OCI-LY7 (cell line): ENCODE measurements at regions not wholly inside any gene's neighbourhood (a gene's known extent, or its start where the extent isn't known, plus 50 kb on each side); places are given as distances from the start of the nearest gene placed in this dataset.

Experiments used
- BruUV-seq: library from RNA; stranded (reverse); fragments of 400-500 nt; replicated peaks from 2 replicates; lab custom pipeline; 2021; lab: Mats Ljungman, UMichigan
- CTCF ChIA-PET: fragments of 300-600 bp; sonication (Branson Sonifier 250); formaldehyde crosslinking; loops from one replicate; lab custom pipeline; 2022; ENCODE audit warnings: antibody characterized with exemption; ENCODE audit not compliant: unreplicated experiment; lab: Charles Lee
- POLR2A ChIA-PET: fragments of 300-600 bp; sonication (Branson Sonifier 250); formaldehyde crosslinking; loops from one replicate; lab custom pipeline; 2022; ENCODE audit warnings: antibody characterized with exemption; lab: Charles Lee
- DNase-seq: peaks from one replicate; pipeline ENCODE4 v3.0.0-alpha.2; 2015; ENCODE audit warnings: low spot score
- H2AFZ ChIP-seq: fragments of 200-600 bp; sonication (generic), shearing (Covaris generic); 2 replicates; pipeline ENCODE4 v1.6.1; 2014; ENCODE audit warnings: mild to moderate bottlenecking, antibody characterized with exemption, low read length, moderate library complexity
- H3K27ac ChIP-seq: fragments of 200-600 bp; sonication (generic); 2 replicates; pipeline ENCODE4 v1.5.1; 2014; ENCODE audit warnings: mixed run types, low read depth, mild to moderate bottlenecking, moderate library complexity, low read length, inconsistent platforms; ENCODE audit not compliant: poor library complexity, severe bottlenecking
- H3K36me3 ChIP-seq: fragments of 200-600 bp; sonication (generic); 2 replicates; pipeline ENCODE4 v1.6.1; 2014; ENCODE audit warnings: mild to moderate bottlenecking, antibody characterized with exemption, low read length, moderate library complexity, mixed read lengths; ENCODE audit not compliant: insufficient read depth
- H3K4me1 ChIP-seq: fragments of 200-600 bp; sonication (generic); 2 replicates; pipeline ENCODE4 v1.5.1; 2014; ENCODE audit warnings: mild to moderate bottlenecking, low read length; ENCODE audit not compliant: insufficient read depth, poor library complexity, severe bottlenecking
- H3K4me2 ChIP-seq: fragments of 200-600 bp; sonication (generic); 2 replicates; pipeline ENCODE4 v1.6.1; 2014; ENCODE audit warnings: mild to moderate bottlenecking, low read length
- H3K4me3 ChIP-seq: fragments of 200-600 bp; sonication (generic); 2 replicates; pipeline ENCODE4 v1.5.1; 2014; ENCODE audit warnings: mild to moderate bottlenecking, low read depth, low read length; ENCODE audit not compliant: poor library complexity, severe bottlenecking
- H3K79me2 ChIP-seq: fragments of 200-600 bp; sonication (generic); 2 replicates; pipeline ENCODE4 v1.6.1; 2016; ENCODE audit warnings: low read depth, mild to moderate bottlenecking, low read length, moderate library complexity, mixed read lengths; ENCODE audit not compliant: insufficient read depth
- H3K9me2 ChIP-seq: fragments of 200-600 bp; sonication (generic); 2 replicates; pipeline ENCODE4 v1.6.1; 2016; ENCODE audit warnings: mild to moderate bottlenecking, low read length, mixed read lengths; ENCODE audit not compliant: insufficient read depth
- H3K9me3 ChIP-seq: fragments of 200-600 bp; sonication (generic); 2 replicates; pipeline ENCODE4 v1.6.1; 2014; ENCODE audit warnings: mild to moderate bottlenecking, mixed run types, low read length, mixed read lengths
- H4K20me1 ChIP-seq: fragments of 200-600 bp; sonication (generic); 2 replicates; pipeline ENCODE4 v1.6.1; 2014; ENCODE audit warnings: mild to moderate bottlenecking, antibody characterized with exemption, low read length, moderate library complexity, mixed read lengths; ENCODE audit not compliant: insufficient read depth
- EZH2phosphoT487 ChIP-seq: fragments of 200-600 bp; sonication (generic); IDR thresholded peaks from 2 replicates; pipeline ENCODE4 v1.6.1; 2018; ENCODE audit warnings: low read depth, borderline replicate concordance, mild to moderate bottlenecking, mixed run types, antibody characterized with exemption, low read length, moderate library complexity, mixed read lengths
- intact Hi-C: fragments of 100-400 bp; cut with micrococcal nuclease; formaldehyde crosslinking; loops from one replicate; pipeline ENCODE4 v1.10.0; 2022; ENCODE audit not compliant: unreplicated experiment
- TF ChIP-seq, protein P1 (sequence below): fragments of 200-600 bp; sonication (generic); conservative IDR thresholded peaks from 2 replicates; pipeline ENCODE4 v1.5.1; 2014; ENCODE audit warnings: mild to moderate bottlenecking, antibody characterized with exemption, low read length, moderate library complexity, mixed read lengths

DNA sequence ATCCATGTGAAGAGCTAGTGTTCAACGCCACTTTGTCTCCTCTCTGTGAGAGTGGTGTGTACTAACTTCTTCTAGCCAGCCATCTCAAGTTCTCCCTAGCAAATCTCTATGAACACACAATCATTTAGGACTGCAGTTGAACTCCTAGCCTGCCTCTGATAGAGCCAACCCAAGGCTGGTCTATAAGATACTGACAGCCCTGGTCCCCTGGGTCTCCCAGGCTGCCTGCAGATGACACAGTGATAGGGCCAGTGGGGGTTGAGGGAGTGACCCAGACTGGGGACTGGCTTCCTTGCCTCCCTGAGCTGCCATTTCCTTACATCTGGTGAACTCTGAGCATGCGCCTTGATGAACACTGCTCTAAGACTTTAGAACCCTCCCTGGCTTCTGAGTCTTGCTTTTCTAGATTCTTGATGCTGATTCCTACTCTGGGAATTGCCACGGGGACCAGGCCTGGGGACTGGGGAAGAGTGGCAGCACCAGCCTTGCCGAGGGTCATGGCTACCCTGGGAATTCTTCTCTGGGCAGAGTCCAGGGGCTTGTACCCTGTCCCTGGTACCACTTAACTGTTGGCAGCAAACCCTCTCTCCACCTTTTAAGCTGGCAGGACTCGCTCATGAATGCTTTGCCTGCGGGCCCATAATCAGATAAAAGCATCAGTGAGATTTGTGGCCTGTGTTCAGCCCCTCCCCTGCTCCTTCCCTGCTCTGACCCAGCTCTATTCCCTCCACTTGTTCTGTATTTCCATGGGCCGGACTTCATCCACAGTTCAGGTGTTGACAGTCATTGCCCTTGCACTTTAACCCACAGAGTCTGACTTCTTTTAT lies 130.8 kb upstream of the CHD6 start:
- Histone ChIP-seq H3K79me2 (no peaks in the 10 kb centered on the region), H3K4me3 (no peak overlapping the region), H2AFZ (no peak overlapping the region), H3K4me2 (no peak overlapping the region), H3K9me3 (no peaks in the 10 kb centered on the region), H4K20me1 (no peaks in the 10 kb centered on the region), H3K9me2 (no peaks in the 10 kb centered on the region), H3K36me3 (no peaks in the 10 kb centered on the region), H3K27ac (no peak overlapping the region), H3K4me1 (no peaks in the 10 kb centered on the region)
- BruUV-seq, result no TSS peak
- CTCF ChIA-PET, result interaction anchor here (0.5 kb wide), 1 partner anchor 439 kb away, joined by 3 read pairs; no protein-coding TSS in a partner anchor
- POLR2A ChIA-PET, result no interaction called here
- intact Hi-C loops, result no loop called here
- TF ChIP-seq, protein P1, sequence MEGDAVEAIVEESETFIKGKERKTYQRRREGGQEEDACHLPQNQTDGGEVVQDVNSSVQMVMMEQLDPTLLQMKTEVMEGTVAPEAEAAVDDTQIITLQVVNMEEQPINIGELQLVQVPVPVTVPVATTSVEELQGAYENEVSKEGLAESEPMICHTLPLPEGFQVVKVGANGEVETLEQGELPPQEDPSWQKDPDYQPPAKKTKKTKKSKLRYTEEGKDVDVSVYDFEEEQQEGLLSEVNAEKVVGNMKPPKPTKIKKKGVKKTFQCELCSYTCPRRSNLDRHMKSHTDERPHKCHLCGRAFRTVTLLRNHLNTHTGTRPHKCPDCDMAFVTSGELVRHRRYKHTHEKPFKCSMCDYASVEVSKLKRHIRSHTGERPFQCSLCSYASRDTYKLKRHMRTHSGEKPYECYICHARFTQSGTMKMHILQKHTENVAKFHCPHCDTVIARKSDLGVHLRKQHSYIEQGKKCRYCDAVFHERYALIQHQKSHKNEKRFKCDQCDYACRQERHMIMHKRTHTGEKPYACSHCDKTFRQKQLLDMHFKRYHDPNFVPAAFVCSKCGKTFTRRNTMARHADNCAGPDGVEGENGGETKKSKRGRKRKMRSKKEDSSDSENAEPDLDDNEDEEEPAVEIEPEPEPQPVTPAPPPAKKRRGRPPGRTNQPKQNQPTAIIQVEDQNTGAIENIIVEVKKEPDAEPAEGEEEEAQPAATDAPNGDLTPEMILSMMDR, result no peak
- no peak for TF ChIP-seq EZH2phosphoT487
- DNase-seq, result no peak

DNA sequence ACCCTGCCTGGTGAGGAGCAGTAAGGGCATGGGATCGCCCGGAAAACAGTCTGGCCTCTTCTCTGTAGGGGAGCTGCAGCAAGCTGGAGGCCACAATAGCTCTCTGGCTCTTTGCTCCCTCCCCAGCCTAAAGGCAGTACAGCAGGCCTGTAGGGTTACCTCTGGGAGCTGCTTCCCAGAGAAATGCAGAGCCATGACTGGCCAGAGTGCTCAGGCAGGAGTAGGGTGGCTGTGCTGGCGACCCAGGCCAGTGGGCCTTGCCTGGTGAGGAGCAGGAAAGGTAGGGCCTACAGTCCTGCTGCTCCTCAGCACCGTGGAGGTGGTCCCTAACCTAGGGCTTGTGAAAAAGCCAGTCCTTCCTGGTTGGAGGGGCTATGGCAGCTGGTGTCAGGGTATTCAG lies 129.9 kb upstream of the CHD6 start:
- no peaks in the 10 kb centered on the region for H3K4me1 ChIP-seq
- CTCF ChIA-PET, result no interaction called here
- no TSS peak for BruUV-seq

More for the DNA sequence above, 129.9 kb upstream of the CHD6 start:
- Histone ChIP-seq H3K9me3 (no peaks in the 10 kb centered on the region), H3K79me2 (no peaks in the 10 kb centered on the region), H3K36me3 (no peaks in the 10 kb centered on the region), H3K27ac (no peak overlapping the region), H3K4me2 (no peak overlapping the region), H3K9me2 (no peaks in the 10 kb centered on the region), H2AFZ (no peak overlapping the region), H3K4me3 (no peak overlapping the region), H4K20me1 (no peaks in the 10 kb centered on the region)
- POLR2A ChIA-PET, result no interaction called here
- TF ChIP-seq EZH2phosphoT487, result no peak
- TF ChIP-seq, protein P1, result no peak
- intact Hi-C loops, result no loop called here
- no peak for DNase-seq
